ENCODE measurements at regions not wholly inside any gene's neighbourhood (a gene's known extent, or its start where the extent isn't known, plus 50 kb on each side); places are given as distances from the start of the nearest gene placed in this dataset.

GRCh38 chr5:167896814-167897213 is 394.6 kb upstream of the WWC1 start:
- DNase-seq (ENCODE audit: extremely low read depth, low read depth): no peak
- no peak for TF ChIP-seq CTCF (IDR thresholded peaks at IDR 0.05; ENCODE audit: low read depth, low read length)

DNA sequence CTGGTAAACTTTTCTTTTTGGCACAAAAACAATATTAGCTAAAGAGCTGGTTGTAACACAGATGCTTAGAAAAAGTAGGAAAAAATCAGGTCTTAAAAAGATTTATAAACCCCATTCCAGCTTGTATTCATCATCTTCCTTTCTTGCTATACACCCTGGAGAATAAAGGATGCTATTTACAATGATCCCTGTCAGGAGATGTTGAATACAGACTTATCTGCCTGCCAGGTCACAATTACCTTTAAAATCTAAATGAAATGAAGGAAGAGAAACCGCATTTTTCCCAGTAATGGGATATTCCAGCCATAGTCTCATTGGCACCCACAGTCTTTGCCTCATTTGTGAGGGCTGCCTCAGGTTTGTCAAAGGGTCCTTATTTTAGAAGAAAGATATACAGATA is 394.1 kb upstream of the WWC1 start:
- DNase-seq (ENCODE audit: extremely low read depth, low read depth): no peak
- TF ChIP-seq CTCF (IDR thresholded peaks at IDR 0.05; ENCODE audit: low read depth, low read length): no peak

GRCh38 chr5:167898361-167899042 is 392.9 kb upstream of the WWC1 start:
- TF ChIP-seq CTCF (IDR thresholded peaks at IDR 0.05; ENCODE audit: low read depth, low read length): no peak
- no peak for DNase-seq (ENCODE audit: extremely low read depth, low read depth)

GRCh38 chr5:167899490-167900070 is 391.9 kb upstream of the WWC1 start:
- no peak for DNase-seq (ENCODE audit: extremely low read depth, low read depth)
- no peak for TF ChIP-seq CTCF (IDR thresholded peaks at IDR 0.05; ENCODE audit: low read depth, low read length)

DNA sequence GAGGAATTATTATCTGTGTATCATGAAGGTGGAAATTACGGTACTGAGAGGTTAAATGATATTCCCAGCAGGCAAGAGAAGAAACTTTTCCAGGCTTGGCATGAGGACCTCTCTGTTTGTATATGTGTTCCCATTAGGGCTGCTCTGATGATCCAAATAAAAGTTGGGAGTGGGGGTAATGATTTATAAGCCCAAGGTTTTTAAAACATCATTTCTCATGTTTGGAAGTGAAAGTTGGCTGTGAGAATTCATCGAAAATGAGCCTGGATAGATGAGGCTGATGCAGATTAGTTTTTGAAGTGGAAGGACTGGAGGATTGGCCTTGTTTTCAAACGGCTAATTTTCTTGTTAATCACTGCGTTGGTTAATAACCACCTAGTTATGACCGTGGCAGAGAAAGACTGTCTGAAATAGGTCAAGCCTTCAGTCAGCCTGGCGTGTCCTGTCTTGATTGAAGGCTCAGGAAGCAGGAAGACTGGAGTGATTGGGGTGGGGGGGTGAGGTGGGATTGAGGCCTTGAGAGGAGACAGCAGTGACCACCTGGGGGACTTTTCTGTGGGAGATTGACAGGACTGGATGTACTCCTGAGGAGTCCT is 391.0 kb upstream of the WWC1 start:
- TF ChIP-seq CTCF (IDR thresholded peaks at IDR 0.05; ENCODE audit: low read depth, low read length): no peak

GRCh38 chr5:167902298-167902697 is 389.1 kb upstream of the WWC1 start:
- no peak for DNase-seq (ENCODE audit: extremely low read depth, low read depth)
- TF ChIP-seq CTCF (IDR thresholded peaks at IDR 0.05; ENCODE audit: low read depth, low read length): no peak

More for the DNA sequence above, 391.0 kb upstream of the WWC1 start:
- no peak for DNase-seq (ENCODE audit: extremely low read depth, low read depth)

DNA sequence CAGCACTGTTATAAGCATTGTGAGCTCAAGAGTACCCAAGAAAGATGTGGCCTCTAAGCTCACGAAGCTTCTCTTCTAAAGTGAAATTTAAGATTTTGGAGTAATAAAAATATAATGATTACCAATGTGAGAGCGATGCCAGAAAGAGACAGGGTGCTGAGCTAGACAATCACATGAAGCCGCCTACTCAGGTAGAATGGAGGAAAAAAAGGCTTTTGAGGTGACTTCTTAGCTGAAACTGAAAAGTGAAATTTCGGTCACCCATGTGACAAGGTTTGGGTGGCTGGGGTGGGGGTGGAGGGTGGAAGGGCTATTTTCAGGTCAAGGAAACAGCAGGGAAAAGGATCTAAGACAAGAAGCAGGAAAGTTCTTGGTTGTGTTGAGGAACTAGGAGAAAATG is 388.2 kb upstream of the WWC1 start:
- TF ChIP-seq CTCF (IDR thresholded peaks at IDR 0.05; ENCODE audit: low read depth, low read length): no peak
- no peak for DNase-seq (ENCODE audit: extremely low read depth, low read depth)
